LNCaP clone FGC (cell line): ENCODE measurements at regions not wholly inside any gene's neighbourhood (a gene's known extent, or its start where the extent isn't known, plus 50 kb on each side); places are given as distances from the start of the nearest gene placed in this dataset.

ENCODE experiments used
- DNase-seq: peaks from one replicate; pipeline ENCODE4 v3.0.0-alpha.2; 2011; ENCODE audit warnings: low read depth
- H3K4me3 ChIP-seq: 2 replicates; pipeline ENCODE4 v1.5.1; 2011; ENCODE audit warnings: mild to moderate bottlenecking, low read depth, low read length, control low read depth
- TF ChIP-seq, protein P1 (sequence below): IDR thresholded peaks from 2 replicates; pipeline ENCODE4 v1.5.1; 2012; ENCODE audit warnings: mild to moderate bottlenecking; ENCODE audit not compliant: control insufficient read depth, insufficient read depth; ENCODE audit errors: extremely low read depth

DNA sequence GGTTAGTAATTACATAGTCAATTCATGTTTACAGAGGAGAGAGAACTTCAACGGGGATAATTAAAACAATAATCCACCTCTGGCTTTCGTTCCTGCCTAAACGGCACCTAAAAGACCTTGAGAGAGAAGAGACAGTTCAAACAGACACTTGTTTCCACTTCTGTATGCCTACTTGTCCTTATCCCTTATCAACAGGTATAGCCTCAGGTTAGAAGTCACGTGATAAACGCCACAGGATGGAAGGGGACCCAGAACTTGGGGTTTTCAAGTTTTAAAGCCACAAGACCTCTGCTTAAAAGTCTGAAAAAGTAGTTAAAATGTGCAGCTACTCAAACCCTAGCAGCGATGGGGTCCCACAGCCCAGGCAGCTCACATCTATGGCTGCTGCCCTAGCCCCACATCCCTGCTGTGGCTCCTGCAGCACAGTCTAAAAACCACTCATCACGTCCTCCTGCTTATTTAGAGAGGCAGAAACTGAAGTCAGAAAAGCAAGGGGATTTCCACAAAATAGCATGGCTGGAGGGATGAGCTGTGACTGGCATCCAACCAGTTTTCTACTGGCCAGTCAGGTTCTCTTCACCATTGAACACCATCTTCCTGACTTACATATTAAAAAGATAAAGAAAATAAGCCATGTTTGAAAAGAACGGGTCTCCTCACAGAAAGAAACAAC is 51.2 kb upstream of the SEC16B start:
- no peak for DNase-seq
- H3K4me3 ChIP-seq = no peak overlapping the region
- TF ChIP-seq, protein P1, sequence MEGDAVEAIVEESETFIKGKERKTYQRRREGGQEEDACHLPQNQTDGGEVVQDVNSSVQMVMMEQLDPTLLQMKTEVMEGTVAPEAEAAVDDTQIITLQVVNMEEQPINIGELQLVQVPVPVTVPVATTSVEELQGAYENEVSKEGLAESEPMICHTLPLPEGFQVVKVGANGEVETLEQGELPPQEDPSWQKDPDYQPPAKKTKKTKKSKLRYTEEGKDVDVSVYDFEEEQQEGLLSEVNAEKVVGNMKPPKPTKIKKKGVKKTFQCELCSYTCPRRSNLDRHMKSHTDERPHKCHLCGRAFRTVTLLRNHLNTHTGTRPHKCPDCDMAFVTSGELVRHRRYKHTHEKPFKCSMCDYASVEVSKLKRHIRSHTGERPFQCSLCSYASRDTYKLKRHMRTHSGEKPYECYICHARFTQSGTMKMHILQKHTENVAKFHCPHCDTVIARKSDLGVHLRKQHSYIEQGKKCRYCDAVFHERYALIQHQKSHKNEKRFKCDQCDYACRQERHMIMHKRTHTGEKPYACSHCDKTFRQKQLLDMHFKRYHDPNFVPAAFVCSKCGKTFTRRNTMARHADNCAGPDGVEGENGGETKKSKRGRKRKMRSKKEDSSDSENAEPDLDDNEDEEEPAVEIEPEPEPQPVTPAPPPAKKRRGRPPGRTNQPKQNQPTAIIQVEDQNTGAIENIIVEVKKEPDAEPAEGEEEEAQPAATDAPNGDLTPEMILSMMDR = no peak

DNA sequence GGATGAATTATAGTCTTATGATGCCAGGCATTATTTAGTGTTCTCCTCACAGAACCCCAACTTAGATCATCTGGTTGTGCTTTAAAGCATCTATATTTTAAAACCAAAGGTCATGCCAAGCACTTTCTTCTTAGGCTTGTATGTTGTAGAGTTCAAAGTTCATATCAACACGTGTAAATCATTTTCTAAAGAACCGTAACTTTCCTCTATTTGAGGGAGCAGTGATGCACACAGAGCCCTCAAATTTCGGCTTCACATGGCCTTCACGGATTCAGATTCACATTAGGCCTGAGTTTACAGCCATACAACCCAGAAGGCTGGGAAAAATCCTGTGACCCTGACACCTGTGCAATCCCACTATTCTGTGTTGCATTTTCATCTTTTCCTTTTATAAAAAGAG is 52.1 kb upstream of the SEC16B start:
- no peak overlapping the region for H3K4me3 ChIP-seq
- DNase-seq = no peak
- TF ChIP-seq, protein P1 = no peak

DNA sequence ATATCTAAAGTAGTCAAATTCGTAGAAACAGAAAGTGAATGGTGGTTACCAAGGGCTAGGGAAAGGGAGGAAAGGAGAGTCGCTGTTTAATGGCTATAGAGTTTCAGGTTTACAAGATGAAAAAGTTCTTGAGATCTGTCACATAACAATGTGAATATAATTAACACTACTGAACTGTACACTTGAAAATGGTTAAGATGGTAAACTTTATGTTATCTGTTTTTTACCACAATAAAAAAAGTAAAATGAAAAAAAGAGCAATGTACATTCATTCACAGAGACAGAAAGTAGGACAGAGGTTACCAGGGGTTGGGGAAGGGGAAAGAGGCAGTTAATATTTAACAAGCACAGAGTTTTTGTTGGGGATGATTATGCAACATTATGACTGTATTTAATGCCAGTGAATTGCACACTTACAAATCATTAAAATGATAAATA is 53.3 kb upstream of the SEC16B start:
- no peak overlapping the region for H3K4me3 ChIP-seq
- no peak for DNase-seq
- TF ChIP-seq, protein P1 = no peak

DNA sequence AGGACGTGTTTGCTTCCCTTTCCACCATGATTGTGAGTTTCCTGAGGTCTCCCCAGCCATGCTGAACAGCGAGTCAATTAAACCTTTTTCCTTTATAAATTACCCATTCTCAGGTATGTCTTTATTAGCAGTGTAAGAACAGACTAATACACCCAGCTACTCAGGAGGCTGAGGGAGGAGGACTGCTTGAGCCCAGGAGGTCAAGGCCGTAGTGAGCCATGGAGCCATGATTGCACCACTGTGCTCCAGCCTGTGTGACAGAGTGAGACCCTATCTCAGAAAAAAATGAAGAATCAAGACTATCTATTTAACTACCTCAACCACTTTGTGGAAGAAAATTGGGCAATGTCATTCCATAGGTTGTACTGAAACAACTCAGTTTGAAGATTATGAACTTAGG is 54.6 kb upstream of the SEC16B start:
- TF ChIP-seq, protein P1 = no peak
- DNase-seq = no peak
- no peak overlapping the region for H3K4me3 ChIP-seq

DNA sequence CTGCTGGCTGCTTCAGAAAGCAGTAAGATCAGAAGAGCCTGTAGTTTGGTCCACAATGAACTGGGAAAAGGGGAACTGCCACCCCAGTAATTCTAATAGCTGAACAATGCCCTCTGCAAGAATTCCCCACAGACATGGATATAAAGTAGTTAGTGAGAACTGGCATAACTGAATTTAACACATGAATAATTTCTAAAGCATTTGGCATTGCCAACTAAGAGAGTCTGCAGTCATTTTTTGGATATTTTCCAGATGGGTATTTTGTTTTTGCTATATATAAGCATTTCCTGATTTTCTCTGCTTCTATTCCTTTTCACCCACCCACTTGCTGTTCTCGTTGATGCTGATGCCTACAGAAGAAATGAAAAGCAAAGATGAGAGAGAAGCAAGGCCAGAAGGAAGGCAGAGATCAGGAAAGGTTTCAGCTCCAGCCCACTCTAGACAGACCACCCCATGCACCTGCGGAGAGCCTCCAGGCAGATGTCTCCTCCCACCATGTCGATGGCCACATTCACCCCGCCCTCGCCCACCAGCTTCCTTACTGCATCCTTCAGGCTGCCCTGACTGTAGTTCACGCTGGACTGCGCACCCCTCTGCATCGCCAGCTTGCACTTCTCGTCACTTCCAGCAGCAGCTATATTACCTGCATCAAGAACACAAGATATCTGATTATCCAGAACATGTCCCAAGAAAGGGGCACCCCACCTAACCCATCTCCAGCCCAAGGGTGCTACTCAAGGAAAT is 55.9 kb upstream of the SEC16B start:
- TF ChIP-seq, protein P1 = no peak
- no peak overlapping the region for H3K4me3 ChIP-seq
- DNase-seq = no peak

DNA sequence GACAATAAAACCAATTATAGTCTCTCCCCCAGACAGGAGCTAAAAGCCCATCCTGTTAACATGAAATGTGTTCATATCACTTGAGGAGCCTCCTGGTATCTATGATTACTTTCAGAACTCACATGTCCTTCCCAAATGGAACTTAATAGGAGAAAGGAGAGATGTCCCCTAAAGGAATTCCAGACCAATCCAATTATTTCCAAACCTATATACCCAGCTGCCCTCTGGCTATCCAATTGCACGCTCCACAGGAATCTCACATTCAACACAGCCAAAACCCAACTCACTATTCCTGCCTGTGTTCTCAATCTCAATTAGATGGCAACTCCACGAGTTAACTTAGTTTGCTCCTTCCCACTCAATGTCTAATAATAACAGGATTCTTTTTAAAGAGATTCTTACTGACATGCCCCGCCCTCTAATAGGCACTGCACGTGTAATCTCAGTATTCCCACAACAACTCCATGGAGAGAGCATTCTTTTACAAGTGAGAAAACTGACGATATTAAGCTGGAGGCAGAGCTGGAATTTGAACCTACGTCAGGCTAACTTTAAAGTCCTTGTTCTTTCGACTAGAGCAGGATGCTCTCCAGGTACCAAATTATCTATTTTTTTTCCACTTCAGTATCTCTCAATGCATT is 59.1 kb upstream of the SEC16B start:
- TF ChIP-seq, protein P1 = no peak
- no peak overlapping the region for H3K4me3 ChIP-seq
- DNase-seq = no peak
